DOHH2 (cell line): ENCODE measurements at regions not wholly inside any gene's neighbourhood (a gene's known extent, or its start where the extent isn't known, plus 50 kb on each side); places are given as distances from the start of the nearest gene placed in this dataset.

ENCODE experiments used
- CTCF ChIP-seq: fragments of 200-600 bp; sonication (generic); IDR thresholded peaks from one replicate; pipeline ENCODE4 v1.5.1; 2014; ENCODE audit warnings: antibody characterized with exemption, mild to moderate bottlenecking, low read depth, low read length; ENCODE audit not compliant: poor library complexity, severe bottlenecking
- EZH2phosphoT487 ChIP-seq: fragments of 200-600 bp; sonication (generic); IDR thresholded peaks from 2 replicates; pipeline ENCODE4 v1.6.1; 2017; ENCODE audit warnings: borderline replicate concordance, mild to moderate bottlenecking, antibody characterized with exemption, low read length, moderate library complexity, mixed read lengths

GRCh38 chr1:218712677-218713076 lies 367.5 kb downstream of the TGFB2 start:
- TF ChIP-seq CTCF (no peak), EZH2phosphoT487 (no peak)
